ENCODE measurements at regions not wholly inside any gene's neighbourhood (a gene's known extent, or its start where the extent isn't known, plus 50 kb on each side); places are given as distances from the start of the nearest gene placed in this dataset.

DNA sequence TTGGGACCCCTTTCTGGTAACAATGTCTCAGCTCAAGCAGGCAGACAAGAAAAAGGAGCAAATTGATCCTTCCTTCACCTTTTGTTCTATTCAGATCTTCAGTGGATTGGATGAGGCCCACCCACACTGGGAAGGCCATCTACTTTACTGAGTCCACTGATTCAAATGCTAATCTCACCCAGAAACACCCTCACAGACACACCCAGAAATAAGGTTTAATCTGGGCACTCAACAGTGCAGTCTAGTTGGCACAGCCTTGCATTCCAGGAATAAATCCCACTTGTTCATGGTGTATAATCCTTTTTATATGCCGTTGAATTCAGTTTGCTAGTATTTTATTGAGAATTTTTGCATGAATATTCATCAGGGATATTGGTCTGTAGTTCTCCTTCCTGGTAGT lies 148.4 kb downstream of the COG6 start:
- TF ChIP-seq, protein P1, sequence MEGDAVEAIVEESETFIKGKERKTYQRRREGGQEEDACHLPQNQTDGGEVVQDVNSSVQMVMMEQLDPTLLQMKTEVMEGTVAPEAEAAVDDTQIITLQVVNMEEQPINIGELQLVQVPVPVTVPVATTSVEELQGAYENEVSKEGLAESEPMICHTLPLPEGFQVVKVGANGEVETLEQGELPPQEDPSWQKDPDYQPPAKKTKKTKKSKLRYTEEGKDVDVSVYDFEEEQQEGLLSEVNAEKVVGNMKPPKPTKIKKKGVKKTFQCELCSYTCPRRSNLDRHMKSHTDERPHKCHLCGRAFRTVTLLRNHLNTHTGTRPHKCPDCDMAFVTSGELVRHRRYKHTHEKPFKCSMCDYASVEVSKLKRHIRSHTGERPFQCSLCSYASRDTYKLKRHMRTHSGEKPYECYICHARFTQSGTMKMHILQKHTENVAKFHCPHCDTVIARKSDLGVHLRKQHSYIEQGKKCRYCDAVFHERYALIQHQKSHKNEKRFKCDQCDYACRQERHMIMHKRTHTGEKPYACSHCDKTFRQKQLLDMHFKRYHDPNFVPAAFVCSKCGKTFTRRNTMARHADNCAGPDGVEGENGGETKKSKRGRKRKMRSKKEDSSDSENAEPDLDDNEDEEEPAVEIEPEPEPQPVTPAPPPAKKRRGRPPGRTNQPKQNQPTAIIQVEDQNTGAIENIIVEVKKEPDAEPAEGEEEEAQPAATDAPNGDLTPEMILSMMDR (optimal IDR thresholded peaks at IDR 0.05 in 1 of 3, IDR thresholded peaks at IDR 0.05 in 1 of 3, conservative IDR thresholded peaks at IDR 0.05 in 1 of 3; ENCODE audit: extremely low read depth in 1 of 3, insufficient read depth in 2 of 3, low read length in 3 of 3): no peak
- TF ChIP-seq EZH2 (IDR thresholded peaks at IDR 0.05; ENCODE audit: low read length): no peak

Measured in keratinocyte (primary cell).